ENCODE measurements at regions not wholly inside any gene's neighbourhood (a gene's known extent, or its start where the extent isn't known, plus 50 kb on each side); places are given as distances from the start of the nearest gene placed in this dataset.

DNA sequence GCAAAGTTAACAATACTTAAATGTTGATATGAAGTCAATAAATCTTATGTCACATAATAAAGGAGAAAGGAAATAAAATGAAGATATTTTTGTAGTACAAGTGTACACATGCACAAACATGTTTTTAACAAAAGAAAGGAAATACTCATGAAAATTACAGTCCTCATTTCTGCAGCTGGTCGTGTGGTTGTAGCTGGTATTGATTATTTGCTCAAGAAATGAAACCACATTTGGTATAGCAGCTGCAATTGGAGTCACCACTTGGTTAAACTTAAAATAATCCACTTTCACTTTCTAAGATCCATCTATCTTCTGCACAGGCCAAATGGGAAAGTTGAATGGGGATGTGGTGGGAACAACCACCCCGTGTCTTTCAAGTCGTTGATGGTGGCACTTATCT is 580.5 kb upstream of the NRXN1 start:
- no peak for TF ChIP-seq EP300 (IDR thresholded peaks at IDR 0.05)
- TF ChIP-seq POLR2AphosphoS5 (IDR thresholded peaks at IDR 0.05) = no peak
- TF ChIP-seq, protein P1, sequence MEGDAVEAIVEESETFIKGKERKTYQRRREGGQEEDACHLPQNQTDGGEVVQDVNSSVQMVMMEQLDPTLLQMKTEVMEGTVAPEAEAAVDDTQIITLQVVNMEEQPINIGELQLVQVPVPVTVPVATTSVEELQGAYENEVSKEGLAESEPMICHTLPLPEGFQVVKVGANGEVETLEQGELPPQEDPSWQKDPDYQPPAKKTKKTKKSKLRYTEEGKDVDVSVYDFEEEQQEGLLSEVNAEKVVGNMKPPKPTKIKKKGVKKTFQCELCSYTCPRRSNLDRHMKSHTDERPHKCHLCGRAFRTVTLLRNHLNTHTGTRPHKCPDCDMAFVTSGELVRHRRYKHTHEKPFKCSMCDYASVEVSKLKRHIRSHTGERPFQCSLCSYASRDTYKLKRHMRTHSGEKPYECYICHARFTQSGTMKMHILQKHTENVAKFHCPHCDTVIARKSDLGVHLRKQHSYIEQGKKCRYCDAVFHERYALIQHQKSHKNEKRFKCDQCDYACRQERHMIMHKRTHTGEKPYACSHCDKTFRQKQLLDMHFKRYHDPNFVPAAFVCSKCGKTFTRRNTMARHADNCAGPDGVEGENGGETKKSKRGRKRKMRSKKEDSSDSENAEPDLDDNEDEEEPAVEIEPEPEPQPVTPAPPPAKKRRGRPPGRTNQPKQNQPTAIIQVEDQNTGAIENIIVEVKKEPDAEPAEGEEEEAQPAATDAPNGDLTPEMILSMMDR (IDR thresholded peaks at IDR 0.05) = no peak
- TF ChIP-seq POLR2A (IDR thresholded peaks at IDR 0.05) = no peak
- DNase-seq (no peak), ATAC-seq (ENCODE audit: low FRiP score in 2 of 2) (no peak)
- no peak overlapping the region for H3K27ac ChIP-seq
- peaks cover 0 to 31% (median 11%) of the 10 kb centered on the region in 4 donors for H3K9me3 ChIP-seq
- 72 to 75% methylated on average over 3 of the region's 3 CpGs for WGBS, 2 donors
- H3K4me3 ChIP-seq = no peak overlapping the region
- no peaks in the 10 kb centered on the region for H3K27me3 ChIP-seq
- no peaks in the 10 kb centered on the region for H3K36me3 ChIP-seq
- no peaks in the 10 kb centered on the region for H3K4me1 ChIP-seq

DNA sequence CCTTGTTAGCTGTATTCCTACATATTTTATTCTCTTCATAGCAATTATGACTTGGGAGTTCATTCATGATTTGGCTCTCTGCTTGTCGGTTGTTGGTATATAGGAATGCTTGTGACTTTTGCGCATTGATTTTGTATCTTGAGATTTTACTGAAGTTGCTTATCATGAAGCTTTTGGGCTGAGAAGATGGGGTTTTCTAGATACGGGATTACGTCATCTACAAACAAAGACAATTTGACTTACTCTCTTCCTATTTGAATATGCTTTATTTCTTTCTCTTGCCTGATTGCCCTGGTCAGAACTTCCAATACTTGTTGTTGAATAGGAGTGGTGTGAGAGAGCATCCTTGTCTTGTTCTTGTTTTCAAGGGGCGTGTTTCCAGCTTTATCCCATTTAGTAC is 569.8 kb upstream of the NRXN1 start:
- Histone ChIP-seq H3K4me3 (no peak overlapping the region), H3K4me1 (no peaks in the 10 kb centered on the region), H3K27ac (no peak overlapping the region), H3K27me3 (no peaks in the 10 kb centered on the region), H3K9me3 (no peaks in the 10 kb centered on the region), H3K36me3 (no peaks in the 10 kb centered on the region)
- TF ChIP-seq, protein P1 (IDR thresholded peaks at IDR 0.05) = no peak
- TF ChIP-seq EP300 (IDR thresholded peaks at IDR 0.05) (no peak), POLR2AphosphoS5 (IDR thresholded peaks at IDR 0.05) (no peak), POLR2A (IDR thresholded peaks at IDR 0.05) (no peak)
- no peak for ATAC-seq (ENCODE audit: low FRiP score in 2 of 2)
- WGBS, 2 donors = 89 to 94% methylated on average over 5 of the region's 5 CpGs
- no peak for DNase-seq

DNA sequence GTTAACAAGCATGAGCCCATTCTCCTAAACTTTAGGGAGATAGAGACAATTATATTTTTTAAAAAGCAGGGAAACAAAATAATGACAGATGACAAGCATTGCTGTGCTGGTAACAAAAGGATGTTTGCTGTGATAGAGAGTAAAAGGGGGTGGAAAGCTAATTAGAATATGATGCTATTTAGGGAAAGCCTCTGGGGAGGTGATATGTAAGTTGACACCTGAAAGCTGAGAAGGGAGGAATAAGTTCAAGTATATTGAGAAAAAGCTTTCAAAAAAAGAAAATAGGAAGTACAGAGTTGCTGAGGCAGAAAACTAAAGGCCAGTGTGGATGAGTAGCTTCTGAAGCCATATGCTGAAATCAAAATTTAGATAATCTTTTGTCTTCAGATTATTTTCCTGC is 565.2 kb upstream of the NRXN1 start:
- Histone ChIP-seq H3K36me3 (no peaks in the 10 kb centered on the region), H3K9me3 (no peaks in the 10 kb centered on the region), H3K4me1 (no peaks in the 10 kb centered on the region), H3K27me3 (no peaks in the 10 kb centered on the region), H3K27ac (no peak overlapping the region), H3K4me3 (no peak overlapping the region)
- TF ChIP-seq EP300 (IDR thresholded peaks at IDR 0.05) (no peak), POLR2AphosphoS5 (IDR thresholded peaks at IDR 0.05) (no peak), POLR2A (IDR thresholded peaks at IDR 0.05) (no peak)
- TF ChIP-seq, protein P1 (IDR thresholded peaks at IDR 0.05) = no peak
- ATAC-seq (ENCODE audit: low FRiP score in 2 of 2) (no peak), DNase-seq (no peak)

GRCh38 chr2:51595836-51596235 is 563.9 kb upstream of the NRXN1 start:
- H3K4me3 ChIP-seq = no peak overlapping the region
- ATAC-seq (ENCODE audit: low FRiP score in 2 of 2) (no peak), DNase-seq (no peak)
- H3K4me1 ChIP-seq = no peaks in the 10 kb centered on the region
- H3K36me3 ChIP-seq = no peaks in the 10 kb centered on the region
- H3K27ac ChIP-seq = no peak overlapping the region
- TF ChIP-seq, protein P1 (IDR thresholded peaks at IDR 0.05) = no peak
- no peak for TF ChIP-seq POLR2AphosphoS5 (IDR thresholded peaks at IDR 0.05)
- H3K9me3 ChIP-seq = no peaks in the 10 kb centered on the region
- H3K27me3 ChIP-seq = no peaks in the 10 kb centered on the region

GRCh38 chr2:51581636-51582267 is 549.8 kb upstream of the NRXN1 start:
- Histone ChIP-seq H3K36me3 (no peaks in the 10 kb centered on the region), H3K27me3 (no peaks in the 10 kb centered on the region), H3K4me1 (no peaks in the 10 kb centered on the region), H3K27ac (no peak overlapping the region), H3K9me3 (no peaks in the 10 kb centered on the region), H3K4me3 (no peak overlapping the region)
- peak in 1 of 2 donors; percentile 41 for DNase-seq
- ATAC-seq (ENCODE audit: low FRiP score in 2 of 2) = no peak
- WGBS, 2 donors = 89 to 92% methylated on average over 22 of the region's 22 CpGs
- TF ChIP-seq EP300 (IDR thresholded peaks at IDR 0.05) = no peak
- no peak for TF ChIP-seq POLR2A (IDR thresholded peaks at IDR 0.05)
- TF ChIP-seq, protein P1 (IDR thresholded peaks at IDR 0.05) = no peak
